HG03378 (cell line): ENCODE measurements at regions not wholly inside any gene's neighbourhood (a gene's known extent, or its start where the extent isn't known, plus 50 kb on each side); places are given as distances from the start of the nearest gene placed in this dataset.

ENCODE experiments used
- ATAC-seq: cut with Tn5 transposase; IDR thresholded peaks from one replicate; pipeline ENCODE4 v1.9.1; 2021; ENCODE audit warnings: mild to moderate bottlenecking, moderate library complexity; ENCODE audit not compliant: unreplicated experiment

- ATAC-seq = no peak
Observed at GRCh38 chrX:69085151-69085550, 80.1 kb downstream of the PJA1 start.

- ATAC-seq = no peak
Observed at GRCh38 chrX:69083801-69084200, 81.5 kb downstream of the PJA1 start.

GRCh38 chrX:69083361-69083760 is 81.9 kb downstream of the PJA1 start:
- ATAC-seq = no peak

- no peak for ATAC-seq
Observed at GRCh38 chrX:69082753-69083150, 82.5 kb downstream of the PJA1 start.

- no peak for ATAC-seq
Observed at GRCh38 chrX:69082055-69082752, 83.0 kb downstream of the PJA1 start.

- ATAC-seq = no peak
Observed at GRCh38 chrX:69080855-69081465, 84.3 kb downstream of the PJA1 start.

- ATAC-seq = no peak
Observed at GRCh38 chrX:69079268-69079667, 86.0 kb downstream of the PJA1 start.

- no peak for ATAC-seq
Observed at GRCh38 chrX:69077895-69078455, 87.3 kb downstream of the PJA1 start.

- ATAC-seq = no peak
Observed at GRCh38 chrX:69076088-69076487, 89.2 kb downstream of the PJA1 start.

GRCh38 chrX:69074726-69075125 is 90.5 kb downstream of the PJA1 start:
- ATAC-seq = no peak

- ATAC-seq = no peak
Observed at GRCh38 chrX:69073721-69074120, 91.5 kb downstream of the PJA1 start.

- ATAC-seq = no peak
Observed at GRCh38 chrX:69073241-69073640, 92.0 kb downstream of the PJA1 start.

GRCh38 chrX:69072486-69073006 is 92.7 kb downstream of the PJA1 start:
- no peak for ATAC-seq

- ATAC-seq = no peak
Observed at GRCh38 chrX:69070949-69071650, 94.2 kb downstream of the PJA1 start.

GRCh38 chrX:69069876-69070275 is 95.4 kb downstream of the PJA1 start:
- no peak for ATAC-seq

GRCh38 chrX:69069086-69069445 is 96.2 kb downstream of the PJA1 start:
- no peak for ATAC-seq

- no peak for ATAC-seq
Observed at GRCh38 chrX:69068301-69069085, 96.8 kb downstream of the PJA1 start.

GRCh38 chrX:69067841-69068240 is 97.4 kb downstream of the PJA1 start:
- no peak for ATAC-seq

- no peak for ATAC-seq
Observed at GRCh38 chrX:69066966-69067525, 98.2 kb downstream of the PJA1 start.

- ATAC-seq = no peak
Observed at GRCh38 chrX:69066021-69066757, 99.1 kb downstream of the PJA1 start.
